NCI-H2107 (cell line): ENCODE measurements at regions not wholly inside any gene's neighbourhood (a gene's known extent, or its start where the extent isn't known, plus 50 kb on each side); places are given as distances from the start of the nearest gene placed in this dataset.
"Not testable (repeated sequence)": the region's sequence is repeated elsewhere in the genome, so short reads cannot be mapped to it uniquely, and the experiment has no call there.

ENCODE experiments used
- DNase-seq: peaks from one replicate; lab custom pipeline; 2025; lab: John Stamatoyannopoulos, UW

- no peak for DNase-seq
Observed at GRCh38 chr14:105636935-105637334, 110.6 kb downstream of the TMEM121 start.

- DNase-seq, result not testable (repeated sequence)
Observed at GRCh38 chr14:105637345-105637744, 111.0 kb downstream of the TMEM121 start.

- DNase-seq, result not testable (repeated sequence)
Observed at GRCh38 chr14:105639969-105640931, 113.9 kb downstream of the TMEM121 start.

- DNase-seq, result no peak
Observed at GRCh38 chr14:105641075-105641937, 114.9 kb downstream of the TMEM121 start.

GRCh38 chr14:105641951-105642350 lies 115.6 kb downstream of the TMEM121 start:
- not testable (repeated sequence) for DNase-seq

GRCh38 chr14:105642486-105642885 lies 116.1 kb downstream of the TMEM121 start:
- DNase-seq, result not testable (repeated sequence)

GRCh38 chr14:105643406-105644052 lies 117.1 kb downstream of the TMEM121 start:
- not testable (repeated sequence) for DNase-seq

GRCh38 chr14:105644053-105644435 lies 117.7 kb downstream of the TMEM121 start:
- DNase-seq, result not testable (repeated sequence)

- not testable (repeated sequence) for DNase-seq
Observed at GRCh38 chr14:105644457-105644856, 118.1 kb downstream of the TMEM121 start.

- not testable (repeated sequence) for DNase-seq
Observed at GRCh38 chr14:105644891-105645290, 118.5 kb downstream of the TMEM121 start.

GRCh38 chr14:105645389-105645788 lies 119.0 kb downstream of the TMEM121 start:
- DNase-seq, result not testable (repeated sequence)

- DNase-seq, result no peak
Observed at GRCh38 chr14:105646175-105646574, 119.8 kb downstream of the TMEM121 start.

GRCh38 chr14:105646711-105647281 lies 120.4 kb downstream of the TMEM121 start:
- not testable (repeated sequence) for DNase-seq

- not testable (repeated sequence) for DNase-seq
Observed at GRCh38 chr14:105647426-105647783, 121.0 kb downstream of the TMEM121 start.

GRCh38 chr14:105647784-105648608 lies 121.6 kb downstream of the TMEM121 start:
- no peak for DNase-seq

- DNase-seq, result not testable (repeated sequence)
Observed at GRCh38 chr14:105648609-105649535, 122.5 kb downstream of the TMEM121 start.

- DNase-seq, result not testable (repeated sequence)
Observed at GRCh38 chr14:105652317-105652716, 125.9 kb downstream of the TMEM121 start.

GRCh38 chr14:105653921-105654320 lies 127.5 kb downstream of the TMEM121 start:
- DNase-seq, result not testable (repeated sequence)

GRCh38 chr14:105659255-105659654 lies 132.9 kb downstream of the TMEM121 start:
- DNase-seq, result not testable (repeated sequence)
